Astrocyte of the cerebellum (primary cell): ENCODE measurements at regions not wholly inside any gene's neighbourhood (a gene's known extent, or its start where the extent isn't known, plus 50 kb on each side); places are given as distances from the start of the nearest gene placed in this dataset.

Experiments used
- DNase-seq: peaks from one replicate; pipeline ENCODE4 v3.0.0-alpha.2; 2011; ENCODE audit warnings: low read depth
- H3K4me3 ChIP-seq: 2 replicates; pipeline ENCODE4 v1.5.1; 2011; ENCODE audit warnings: mild to moderate bottlenecking, low read depth, low read length, moderate library complexity
- in situ Hi-C: cut with HindIII; loops from 2 replicates; pipeline ENCODE4 v1.10.0; 2017; ENCODE audit warnings: low sequenced_read_pairs
- TF ChIP-seq, protein P1 (sequence below): IDR thresholded peaks from 2 replicates; pipeline ENCODE4 v1.5.1; 2012; ENCODE audit warnings: low read length, low read depth, moderate library complexity, mild to moderate bottlenecking; ENCODE audit errors: missing control alignments

DNA sequence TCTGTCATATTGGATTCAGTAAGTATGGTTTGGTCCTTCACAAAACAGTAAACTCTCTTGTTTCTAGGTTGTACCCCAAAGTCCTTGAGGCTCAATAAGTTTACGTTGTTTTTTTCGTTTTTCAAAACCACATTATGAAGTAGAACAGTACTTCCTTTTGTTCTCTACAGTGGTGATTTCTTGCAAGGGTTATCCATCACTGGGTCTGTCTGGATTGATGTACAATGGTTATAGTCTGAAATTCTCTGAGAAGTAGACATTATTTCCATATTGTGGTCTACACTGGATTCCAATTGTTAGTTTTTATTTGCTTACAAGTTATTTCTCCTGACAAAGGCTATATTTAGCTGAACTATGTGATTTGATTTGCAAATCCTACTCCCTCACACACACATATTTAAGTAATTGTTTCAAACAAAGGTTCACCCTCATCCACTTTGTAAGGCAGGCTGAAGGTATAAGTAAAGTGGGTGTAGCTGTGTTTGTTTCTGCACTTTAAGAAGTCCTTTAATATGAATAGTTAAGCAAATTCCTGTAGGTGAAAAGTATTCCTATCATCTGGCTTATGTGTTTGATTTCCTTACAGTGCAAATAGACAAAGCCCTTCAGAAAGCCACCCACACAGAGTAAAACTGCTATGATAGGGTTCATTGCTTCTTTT lies 64.2 kb upstream of the MME start:
- peak; percentile 4 for DNase-seq
- no peak overlapping the region for H3K4me3 ChIP-seq
- in situ Hi-C loops, result no loop called here
- TF ChIP-seq, protein P1, sequence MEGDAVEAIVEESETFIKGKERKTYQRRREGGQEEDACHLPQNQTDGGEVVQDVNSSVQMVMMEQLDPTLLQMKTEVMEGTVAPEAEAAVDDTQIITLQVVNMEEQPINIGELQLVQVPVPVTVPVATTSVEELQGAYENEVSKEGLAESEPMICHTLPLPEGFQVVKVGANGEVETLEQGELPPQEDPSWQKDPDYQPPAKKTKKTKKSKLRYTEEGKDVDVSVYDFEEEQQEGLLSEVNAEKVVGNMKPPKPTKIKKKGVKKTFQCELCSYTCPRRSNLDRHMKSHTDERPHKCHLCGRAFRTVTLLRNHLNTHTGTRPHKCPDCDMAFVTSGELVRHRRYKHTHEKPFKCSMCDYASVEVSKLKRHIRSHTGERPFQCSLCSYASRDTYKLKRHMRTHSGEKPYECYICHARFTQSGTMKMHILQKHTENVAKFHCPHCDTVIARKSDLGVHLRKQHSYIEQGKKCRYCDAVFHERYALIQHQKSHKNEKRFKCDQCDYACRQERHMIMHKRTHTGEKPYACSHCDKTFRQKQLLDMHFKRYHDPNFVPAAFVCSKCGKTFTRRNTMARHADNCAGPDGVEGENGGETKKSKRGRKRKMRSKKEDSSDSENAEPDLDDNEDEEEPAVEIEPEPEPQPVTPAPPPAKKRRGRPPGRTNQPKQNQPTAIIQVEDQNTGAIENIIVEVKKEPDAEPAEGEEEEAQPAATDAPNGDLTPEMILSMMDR, result no peak

DNA sequence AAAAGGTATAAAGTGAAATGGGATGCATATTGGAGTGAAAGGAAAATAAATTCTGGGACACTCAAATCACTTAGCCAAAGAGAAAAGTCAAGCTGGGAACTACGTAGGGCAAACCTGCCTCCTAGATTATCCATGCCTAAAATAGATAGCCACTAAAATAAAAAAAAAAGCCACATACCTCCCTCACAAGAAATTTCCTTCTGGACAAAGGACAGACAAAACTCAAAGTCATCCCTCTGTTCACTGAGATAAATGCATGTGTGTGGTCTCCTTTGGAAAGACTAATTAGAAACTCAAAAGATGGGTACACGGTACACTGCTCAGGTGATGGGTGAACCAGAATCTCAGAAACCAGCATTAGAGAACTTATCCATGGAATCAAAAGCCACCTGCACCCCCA lies 65.2 kb upstream of the MME start:
- TF ChIP-seq, protein P1, result no peak
- in situ Hi-C loops, result no loop called here

DNA sequence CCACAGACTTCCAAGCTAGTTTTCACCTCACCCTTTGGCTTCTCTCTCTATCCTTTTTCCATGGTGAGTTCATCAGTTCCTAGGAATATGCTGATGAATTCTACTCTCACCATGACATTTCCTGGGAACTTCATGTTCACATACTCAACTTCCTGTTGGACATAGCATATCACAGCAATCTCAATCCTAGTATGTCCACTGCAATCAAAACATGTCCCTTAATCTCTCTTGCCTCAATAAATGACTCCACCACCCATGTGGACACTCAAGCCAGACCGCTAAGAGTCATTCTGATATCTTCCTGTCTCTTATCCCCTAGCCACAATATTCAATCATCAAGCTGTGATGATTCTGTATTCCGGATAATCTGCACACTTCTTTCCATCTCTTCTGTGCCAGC lies 66.7 kb upstream of the MME start:
- TF ChIP-seq, protein P1, result no peak
- DNase-seq, result no peak
- H3K4me3 ChIP-seq, result no peak overlapping the region
- in situ Hi-C loops, result no loop called here

More for the DNA sequence above, 65.2 kb upstream of the MME start:
- DNase-seq, result no peak
- H3K4me3 ChIP-seq, result no peak overlapping the region

DNA sequence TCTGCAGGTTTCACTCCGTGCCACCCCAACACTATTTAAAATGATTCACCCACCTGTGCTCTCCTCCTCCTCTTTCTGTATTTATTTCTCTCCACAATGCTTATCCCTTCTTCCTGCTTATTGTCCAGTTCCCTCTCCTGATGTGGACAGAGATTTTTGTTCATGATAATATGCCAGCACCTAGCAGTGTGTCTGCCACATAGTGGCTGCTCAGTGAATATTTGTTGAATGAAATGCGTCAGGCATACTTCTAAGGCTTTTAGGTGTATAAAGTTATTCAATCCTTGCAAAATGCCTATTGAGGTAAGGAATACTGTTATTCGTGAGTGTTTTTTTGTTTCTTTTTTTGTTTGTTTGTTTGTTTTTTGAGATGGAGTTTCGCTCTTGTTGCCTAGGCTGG lies 67.5 kb upstream of the MME start:
- in situ Hi-C loops, result no loop called here
- TF ChIP-seq, protein P1, result no peak

DNA sequence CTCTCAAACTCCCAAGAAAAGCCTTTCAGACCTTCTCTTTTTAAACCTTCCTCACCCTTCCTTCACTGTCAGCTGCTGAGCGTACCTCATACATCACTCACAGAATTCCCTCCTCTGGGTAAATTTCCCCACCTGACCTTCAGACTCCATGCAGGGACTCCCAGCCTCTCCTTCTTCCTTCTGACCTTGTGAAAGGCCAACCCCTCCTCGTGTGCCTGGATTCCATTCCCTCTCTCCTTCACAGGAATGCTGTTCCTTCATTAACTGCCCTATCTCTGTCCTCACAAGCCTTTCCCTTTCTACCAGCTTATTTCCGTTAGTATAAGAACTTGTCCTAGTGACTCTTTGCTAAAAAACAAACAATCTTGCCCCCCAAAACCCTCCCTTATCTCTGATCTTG lies 69.7 kb upstream of the MME start:
- in situ Hi-C loops, result no loop called here
- no peak overlapping the region for H3K4me3 ChIP-seq
- TF ChIP-seq, protein P1, result no peak
- no peak for DNase-seq

More for the DNA sequence above, 67.5 kb upstream of the MME start:
- no peak overlapping the region for H3K4me3 ChIP-seq
- no peak for DNase-seq

DNA sequence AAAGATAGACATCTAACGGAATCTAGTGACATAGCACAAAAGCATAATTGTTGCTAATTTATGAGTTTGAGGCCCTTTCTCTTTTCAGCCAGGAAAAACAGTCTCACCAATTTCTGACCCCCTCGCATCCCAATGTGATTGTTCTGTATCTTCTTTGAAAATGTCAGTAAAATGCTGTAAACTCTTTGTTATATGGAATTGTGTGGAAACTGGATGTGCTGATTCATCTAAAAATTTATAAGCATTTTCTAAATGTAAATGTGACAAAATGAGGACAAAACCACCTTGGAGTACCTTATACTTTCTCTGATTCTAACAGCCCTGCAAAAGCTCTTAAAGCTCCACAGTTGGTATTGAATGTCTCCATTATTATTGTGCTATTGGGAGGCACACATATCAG lies 70.9 kb upstream of the MME start:
- in situ Hi-C loops, result no loop called here
- DNase-seq, result no peak
- TF ChIP-seq, protein P1, result no peak
- no peak overlapping the region for H3K4me3 ChIP-seq

DNA sequence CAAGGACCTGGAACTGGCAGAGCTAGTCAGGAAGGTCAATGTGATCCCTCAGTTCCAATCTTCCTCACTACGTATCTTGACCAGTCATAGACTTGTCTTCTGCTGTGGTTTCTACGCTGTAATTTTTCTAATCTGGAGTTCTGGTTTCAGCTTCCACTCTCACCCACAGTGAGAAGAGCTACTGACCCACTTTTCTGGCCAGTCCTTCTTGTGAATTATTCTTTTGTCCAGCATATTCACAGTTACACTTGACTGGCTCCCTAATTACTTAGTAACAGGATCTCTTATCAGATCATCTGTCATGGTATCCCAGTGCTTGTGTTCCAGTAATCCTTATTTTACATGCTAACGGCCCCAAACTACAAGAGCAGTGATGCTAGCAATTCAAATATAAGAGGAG lies 72.4 kb upstream of the MME start:
- TF ChIP-seq, protein P1, result no peak
- no peak overlapping the region for H3K4me3 ChIP-seq
- in situ Hi-C loops, result no loop called here

More for the DNA sequence above, 72.4 kb upstream of the MME start:
- no peak for DNase-seq
